Muscle of arm (tissue), 1 donor: ENCODE measurements at regions not wholly inside any gene's neighbourhood (a gene's known extent, or its start where the extent isn't known, plus 50 kb on each side); places are given as distances from the start of the nearest gene placed in this dataset.
A peak's percentile ranks its signal among the peaks of the same experiment; 100 is the strongest.
"Not testable (repeated sequence)": the region's sequence is repeated elsewhere in the genome, so short reads cannot be mapped to it uniquely, and the experiment has no call there.

Experiments
- DNase-seq: peaks from one replicate; pipeline ENCODE4 v3.0.0-alpha.2; 2013

DNA sequence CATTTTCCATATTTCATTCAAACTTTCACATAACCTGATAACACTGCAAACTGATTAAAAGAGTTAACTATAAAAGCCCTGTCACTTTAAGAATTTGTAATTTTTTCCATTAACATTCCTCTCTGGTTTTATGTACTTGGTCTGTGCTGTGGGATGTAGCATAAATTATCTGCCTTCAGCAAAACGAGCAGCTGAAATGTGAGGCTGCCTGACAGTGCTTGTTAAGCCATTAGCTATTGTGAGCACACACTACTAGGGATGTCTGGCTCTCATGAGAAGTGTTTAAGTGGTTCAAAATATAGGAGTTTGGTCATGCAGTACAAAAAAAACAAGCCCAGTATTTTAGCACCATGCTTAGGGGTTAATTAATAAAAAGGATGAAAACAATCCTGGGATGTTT is 63.0 kb downstream of the HOXA1 start:
- no peak for DNase-seq

DNA sequence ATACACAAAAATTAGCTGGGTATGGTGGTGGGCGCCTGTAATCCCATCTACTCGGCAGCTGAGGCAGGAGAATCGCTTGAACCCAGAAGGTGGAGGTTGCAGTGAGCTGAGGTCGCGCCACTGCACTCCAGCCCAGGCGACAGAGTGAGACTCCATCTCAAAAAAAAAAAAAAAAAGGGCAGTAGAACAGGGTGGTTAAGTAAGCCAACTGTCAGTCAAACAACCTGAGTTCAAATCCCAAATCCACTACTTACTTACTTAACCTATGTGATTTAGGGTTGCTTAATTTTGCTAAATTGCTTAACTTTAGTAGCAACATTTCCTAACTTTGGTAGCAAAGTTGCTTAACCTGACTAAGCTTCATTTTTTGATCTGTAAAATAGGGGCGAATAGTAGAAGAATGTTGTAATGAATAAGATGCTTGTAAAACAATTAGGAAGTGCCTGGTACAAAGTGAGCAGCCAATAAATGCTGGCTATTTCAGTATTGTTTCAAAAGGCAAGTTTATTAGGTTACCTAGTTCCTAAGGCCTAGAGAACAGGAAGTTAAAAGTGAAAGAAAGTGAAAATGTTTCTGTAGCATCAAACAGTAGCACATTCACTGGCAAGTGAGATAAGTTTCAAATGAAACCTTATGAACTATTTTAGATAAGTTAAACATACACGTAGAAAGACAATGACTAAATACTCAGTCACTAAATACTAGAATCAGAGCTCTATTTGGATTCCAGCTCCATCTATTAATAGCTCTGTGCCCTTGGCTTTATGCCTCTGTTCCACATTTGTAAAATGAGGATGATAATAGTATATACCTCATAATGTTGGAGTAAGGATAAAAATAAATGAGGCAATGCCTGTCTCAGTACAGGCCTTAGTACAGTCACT is 64.3 kb downstream of the HOXA1 start:
- peak; percentile 59 for DNase-seq

DNA sequence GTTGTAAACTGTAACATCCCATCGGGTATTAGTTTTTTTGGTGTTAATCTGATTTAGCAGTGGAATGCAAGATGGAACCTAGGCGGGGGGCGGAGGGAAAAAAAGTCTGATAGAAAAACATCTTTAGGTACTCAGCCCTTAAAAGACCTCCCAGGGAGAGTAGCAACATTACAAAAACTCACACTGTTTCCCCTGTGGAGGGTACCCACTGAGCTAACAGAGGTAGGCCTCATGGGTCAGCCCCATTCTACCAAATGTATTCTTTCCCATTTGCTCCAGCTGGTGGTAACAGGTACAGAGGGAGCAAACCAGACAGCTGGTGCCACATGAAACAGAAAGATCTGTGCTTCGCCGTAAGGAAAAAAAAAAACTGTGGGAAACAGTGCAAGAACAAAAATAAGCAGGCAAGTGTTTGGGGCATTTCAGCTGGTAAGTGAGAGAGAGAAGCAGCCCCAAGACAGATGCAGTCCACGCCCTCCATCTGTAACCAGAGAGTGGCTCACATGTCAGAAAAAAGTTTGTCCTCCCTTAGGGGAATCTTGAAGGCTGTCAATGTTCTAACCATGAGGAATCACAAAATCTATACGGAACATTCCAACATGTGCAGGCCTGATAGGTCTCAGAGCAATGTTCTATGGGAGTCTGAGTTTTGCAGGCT is 65.3 kb downstream of the HOXA1 start:
- no peak for DNase-seq

DNA sequence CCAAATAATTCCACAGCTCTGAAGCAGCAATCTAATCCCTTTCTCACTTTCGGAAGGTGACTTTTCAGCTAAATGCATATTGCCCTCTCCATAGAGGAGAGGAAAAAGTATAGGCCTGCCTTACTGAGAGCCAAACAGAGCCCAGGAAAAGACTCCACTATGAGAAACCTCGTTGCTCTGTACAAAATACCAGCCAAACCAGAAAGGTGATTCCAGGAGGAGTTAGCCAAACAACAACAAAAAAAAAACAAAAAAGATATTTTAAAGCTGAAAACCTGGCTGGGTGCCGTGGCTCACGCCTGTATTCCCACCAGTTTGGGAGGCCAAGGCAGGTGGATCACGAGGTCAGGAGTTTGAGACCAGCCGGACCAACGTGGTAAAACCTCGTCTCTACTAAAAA is 70.5 kb downstream of the HOXA1 start:
- DNase-seq, result no peak

DNA sequence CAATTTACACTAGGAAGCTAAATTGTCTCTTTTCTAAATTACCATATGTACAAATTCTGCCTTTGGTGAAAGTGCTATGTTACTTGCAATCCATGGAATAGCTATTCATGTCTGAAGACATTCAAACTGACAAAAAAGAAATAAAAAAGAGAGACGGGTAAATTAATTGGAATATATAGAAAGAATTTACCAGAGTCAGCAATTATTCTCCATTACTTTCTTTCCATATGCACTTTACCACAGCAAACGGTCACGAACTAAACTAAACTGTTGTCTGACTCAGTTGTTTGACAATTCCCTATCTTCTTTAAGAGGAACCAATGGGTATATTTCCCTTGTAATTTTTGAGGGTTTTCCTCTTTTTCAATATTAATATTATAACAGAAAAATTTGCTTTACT is 85.7 kb downstream of the HOXA1 start:
- DNase-seq, result no peak

DNA sequence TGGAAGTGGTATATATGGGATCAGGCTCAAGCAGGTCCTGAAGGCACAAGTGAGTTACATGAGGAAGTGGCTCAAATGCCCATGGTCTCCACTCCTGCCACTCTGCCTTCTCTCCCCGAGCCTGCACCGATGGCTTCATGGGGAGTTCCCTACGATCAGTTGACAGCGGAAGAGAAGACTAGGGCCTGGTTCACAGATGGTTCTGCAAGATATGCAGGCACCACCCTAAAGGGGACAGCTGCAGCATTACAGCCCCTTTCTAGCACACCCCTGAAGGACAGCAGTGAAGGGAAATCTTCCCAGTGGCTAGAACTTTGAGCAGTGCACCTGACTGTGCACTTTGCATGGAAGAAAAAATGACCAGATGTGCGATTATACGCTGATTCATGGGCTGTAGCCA is 95.3 kb downstream of the HOXA1 start:
- no peak for DNase-seq

DNA sequence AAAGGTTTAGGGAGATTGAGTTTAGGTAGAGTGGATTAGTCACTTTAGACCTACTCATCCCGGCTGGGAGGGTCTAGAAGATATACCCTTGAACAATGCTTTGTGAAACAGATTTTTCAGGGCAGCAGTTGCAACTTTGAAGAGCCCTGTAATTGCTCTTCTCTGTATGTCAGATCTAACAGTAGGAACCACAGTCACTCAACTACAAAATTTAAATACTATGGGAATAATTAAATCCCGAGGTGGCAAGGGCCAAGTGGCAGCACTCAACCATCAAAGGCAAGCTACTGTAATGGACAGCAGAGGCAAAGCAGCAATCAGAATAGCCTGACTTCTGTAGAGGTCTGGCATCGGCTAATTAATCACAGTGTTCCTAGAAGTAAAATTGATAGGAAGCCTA is 97.5 kb downstream of the HOXA1 start:
- DNase-seq, result not testable (repeated sequence)

DNA sequence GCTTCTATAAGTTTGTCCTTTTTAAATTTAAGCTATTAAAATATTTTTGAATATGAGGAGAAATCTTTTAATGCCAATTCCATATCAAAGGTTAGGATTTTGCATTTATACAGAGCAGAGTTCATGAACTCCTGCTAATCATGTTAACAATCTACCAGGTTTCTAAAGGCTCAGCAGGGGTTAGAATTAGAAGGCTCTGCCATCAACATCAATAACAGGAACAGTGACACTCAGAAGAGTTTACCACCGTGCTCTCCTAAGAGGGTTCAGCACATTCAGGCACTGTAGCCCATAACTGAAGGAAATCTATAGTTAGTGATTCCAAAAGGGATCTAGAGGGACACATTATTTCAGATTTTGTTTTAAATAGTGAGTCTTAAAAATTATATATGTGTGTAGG is 100.1 kb downstream of the HOXA1 start:
- no peak for DNase-seq

DNA sequence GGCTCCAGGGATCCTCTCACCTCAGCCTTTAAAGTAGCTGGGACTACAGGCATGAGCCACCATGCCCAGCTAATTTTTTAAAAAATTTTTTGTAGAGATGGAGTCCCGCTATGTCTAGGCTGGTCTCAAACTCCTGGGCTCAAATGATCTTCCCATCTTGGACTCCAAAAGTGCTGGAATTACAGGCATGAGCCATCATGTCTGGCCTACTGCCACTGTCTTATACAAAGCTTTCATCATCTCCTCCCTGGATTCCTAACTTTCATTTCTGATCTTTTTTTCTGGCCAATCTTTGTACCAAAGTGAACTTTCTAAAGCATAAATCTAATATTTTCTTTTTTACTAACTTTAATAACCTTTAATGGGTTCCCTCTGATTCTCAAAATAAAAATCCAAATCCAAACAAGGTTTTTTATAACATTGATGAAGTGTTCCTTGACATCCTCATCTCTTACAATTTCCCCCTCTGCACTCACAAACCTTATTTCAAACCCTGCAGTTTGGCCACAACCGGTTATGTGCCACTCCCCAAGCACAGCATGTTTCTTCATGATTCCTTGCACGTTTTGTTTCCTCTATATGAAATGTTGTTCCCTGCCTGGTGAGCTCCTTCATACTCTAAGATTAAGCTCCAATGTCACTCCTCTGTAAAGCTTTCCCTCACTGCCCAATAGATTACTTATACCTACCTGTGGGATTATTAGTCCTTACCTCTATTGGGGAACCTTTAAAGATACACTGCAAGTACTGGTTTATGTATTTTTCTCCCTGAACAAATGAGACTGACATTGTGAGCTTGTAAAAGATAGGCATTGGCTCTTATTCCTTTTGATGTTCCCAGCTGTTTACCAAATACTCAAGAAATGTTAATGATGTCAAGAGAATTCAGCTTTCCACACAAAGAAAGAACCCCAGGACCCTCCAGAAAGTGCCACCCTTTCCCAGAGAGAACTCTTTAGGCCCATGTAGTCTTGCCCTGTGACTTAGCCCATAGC is 101.7 kb downstream of the HOXA1 start:
- no peak for DNase-seq

DNA sequence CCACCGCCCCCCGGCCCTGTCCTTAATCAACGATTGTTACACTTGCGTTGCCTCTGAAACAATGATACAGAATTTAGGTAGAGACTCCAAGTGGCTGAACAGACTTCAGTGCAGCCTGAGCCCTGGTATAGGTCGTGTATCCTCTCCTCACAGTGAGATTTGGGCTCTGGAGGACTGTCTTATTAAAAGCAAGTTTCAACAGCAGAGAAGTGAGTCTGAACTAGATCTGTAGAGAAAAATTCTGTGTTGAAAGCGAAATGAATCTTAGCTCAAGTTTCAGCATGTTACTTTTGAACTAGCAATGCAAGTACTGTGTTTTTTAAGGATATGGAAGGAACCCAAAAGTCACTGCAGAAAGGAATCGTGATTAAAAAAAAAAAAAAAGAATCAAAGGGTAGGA is 103.1 kb downstream of the HOXA1 start:
- no peak for DNase-seq

DNA sequence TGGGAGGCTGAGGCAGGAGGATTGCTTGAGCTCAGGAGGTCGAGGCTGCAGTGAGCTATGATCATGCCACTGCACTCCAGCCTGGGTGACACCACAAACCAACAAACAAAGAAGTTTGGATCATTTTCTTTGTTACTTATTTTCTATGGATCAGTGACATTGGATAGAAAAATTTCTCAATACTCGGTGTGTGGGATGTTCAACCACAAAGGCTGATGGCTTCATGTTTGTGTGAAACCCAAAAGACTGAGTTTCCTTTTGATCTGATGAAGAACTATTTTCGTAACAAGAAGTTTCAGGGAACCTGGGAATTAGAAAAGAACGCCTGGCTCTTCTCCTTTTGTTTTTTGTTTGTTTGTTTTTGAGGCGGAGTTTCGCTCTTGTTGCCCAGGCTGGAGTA is 104.0 kb downstream of the HOXA1 start:
- DNase-seq, result no peak

DNA sequence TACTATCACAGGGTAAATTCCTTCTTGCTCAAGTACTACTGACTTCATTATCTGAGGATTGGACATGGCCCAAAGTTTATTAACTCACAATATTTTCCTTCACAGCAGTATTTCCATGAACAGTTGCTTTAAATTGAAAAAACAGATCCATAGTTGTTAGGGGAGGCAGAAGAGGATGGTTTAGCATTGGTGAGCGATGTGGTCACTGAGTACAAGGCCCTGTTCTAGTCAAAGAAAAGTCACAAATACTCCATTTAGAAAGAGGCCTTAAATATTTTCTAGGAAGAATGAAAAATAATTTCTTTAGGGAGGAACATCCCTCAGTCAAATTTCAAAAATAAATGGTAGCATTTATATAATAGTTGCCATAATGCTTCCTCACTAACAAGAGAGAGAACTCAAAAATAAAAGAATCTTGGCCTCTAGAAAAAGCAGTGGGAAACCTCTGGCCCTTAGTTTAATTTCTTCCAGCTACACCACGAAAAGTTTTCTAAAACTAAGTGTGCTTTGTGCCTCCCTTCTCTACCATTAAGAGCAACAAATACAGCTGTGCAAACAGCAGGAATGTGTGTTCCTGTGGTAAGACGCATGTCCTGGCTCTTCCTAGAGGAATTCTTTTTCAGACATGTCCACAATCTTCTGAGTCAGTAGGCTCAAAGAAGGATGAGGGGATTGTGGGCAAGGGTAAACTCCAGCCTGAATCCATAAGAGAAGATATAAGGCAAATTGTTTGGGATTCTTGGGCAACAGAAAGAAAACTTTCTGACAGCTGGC is 105.7 kb downstream of the HOXA1 start:
- DNase-seq, result peak; percentile 31

DNA sequence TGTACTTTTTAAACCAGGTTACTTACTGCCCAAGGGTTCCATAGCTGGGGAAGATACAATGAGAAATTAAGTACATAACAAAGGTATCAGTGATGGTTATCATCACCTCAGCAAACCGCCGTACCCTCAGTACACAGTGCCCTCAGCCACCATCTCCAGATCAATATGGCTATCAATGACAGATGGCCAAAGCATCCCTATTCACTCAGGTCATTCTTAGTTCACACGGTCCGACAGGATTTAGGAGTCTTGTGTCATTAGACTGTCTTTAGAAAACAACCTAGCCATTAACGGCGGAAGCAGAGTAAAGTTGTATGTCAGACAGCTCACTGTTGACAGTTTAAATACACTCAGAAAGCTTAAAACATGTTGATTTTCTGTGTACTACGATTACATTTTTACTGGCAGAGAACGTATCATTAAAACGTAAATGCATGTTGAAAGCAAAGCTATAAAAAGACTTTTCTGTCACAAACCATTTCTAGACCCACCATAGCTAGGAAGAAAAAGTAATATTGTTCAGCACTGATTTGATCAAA is 106.9 kb downstream of the HOXA1 start:
- no peak for DNase-seq

DNA sequence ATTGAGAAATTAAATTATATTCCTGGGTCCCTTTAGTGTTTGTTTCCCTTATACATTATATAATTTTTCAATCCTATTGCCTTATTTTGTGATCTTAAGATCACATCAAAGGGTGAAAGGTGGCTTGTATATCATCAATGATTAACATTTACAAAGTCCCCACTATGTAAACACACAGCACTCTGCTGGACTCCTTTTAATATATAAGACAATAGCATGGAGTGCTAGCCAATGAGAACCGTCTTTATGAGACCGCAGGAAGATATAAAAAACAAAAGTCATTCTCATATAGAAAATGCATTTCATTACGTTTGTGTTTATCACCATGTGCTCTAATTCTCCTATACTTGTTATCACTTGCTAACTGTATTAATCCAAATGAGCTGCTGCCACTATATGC is 108.5 kb downstream of the HOXA1 start:
- no peak for DNase-seq

DNA sequence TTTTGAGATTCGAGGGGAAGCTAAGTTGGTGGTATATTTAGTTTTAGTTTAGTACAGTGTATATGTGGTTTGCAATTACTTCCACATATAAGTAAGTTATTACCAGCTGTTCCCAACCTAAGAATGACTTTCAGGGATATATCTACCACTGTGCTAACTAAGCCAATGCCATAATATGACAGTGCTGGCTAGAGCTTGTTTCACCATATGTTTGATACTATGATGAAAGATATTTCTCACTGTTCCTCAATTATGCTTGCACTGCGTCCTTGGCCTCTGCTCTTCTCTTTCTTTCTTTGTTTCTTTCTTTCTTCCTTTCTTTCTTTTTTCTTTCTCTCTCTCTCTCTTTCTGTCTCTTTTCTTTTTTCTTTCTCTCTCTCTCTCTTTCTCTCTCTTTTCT is 113.8 kb upstream of the SKAP2 start:
- DNase-seq, result no peak

DNA sequence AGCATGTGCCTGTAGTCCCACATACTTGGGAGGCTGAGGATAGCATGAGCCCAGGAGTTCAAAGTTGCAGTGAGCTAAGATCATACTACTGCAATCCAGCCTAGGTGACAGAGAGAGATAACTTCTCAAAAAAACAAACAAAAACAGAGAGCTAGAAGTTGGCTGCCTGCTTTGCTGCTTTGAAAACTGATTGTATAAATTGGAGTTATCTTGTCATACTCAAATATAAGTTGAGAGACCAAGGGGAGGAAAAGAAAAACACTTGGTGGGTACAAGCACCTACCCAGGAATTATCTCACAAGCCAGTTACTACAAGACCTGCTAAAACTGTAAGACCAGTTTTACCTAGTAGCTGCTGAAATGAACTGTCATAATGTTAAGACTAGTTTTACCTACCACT is 112.5 kb upstream of the SKAP2 start:
- DNase-seq, result no peak

DNA sequence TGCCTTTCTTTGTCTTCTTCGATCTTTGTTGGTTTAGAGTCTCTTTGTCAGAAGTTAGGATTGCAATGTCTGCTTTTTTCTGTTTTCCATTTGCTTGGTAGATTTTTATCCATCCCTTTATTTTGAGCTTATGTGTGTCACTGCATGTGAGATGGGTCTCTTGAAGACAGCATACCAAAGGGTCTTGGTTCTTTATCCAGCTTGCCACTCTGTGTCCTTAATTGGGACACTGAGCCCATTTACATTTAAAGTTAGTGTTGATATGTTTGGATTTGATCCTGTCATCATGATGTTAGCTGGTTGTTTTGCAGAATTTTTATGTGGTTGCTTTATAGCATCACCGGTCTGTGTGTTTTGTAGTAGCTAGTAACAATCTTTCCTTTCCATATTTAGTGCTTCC is 107.5 kb upstream of the SKAP2 start:
- DNase-seq, result not testable (repeated sequence)

DNA sequence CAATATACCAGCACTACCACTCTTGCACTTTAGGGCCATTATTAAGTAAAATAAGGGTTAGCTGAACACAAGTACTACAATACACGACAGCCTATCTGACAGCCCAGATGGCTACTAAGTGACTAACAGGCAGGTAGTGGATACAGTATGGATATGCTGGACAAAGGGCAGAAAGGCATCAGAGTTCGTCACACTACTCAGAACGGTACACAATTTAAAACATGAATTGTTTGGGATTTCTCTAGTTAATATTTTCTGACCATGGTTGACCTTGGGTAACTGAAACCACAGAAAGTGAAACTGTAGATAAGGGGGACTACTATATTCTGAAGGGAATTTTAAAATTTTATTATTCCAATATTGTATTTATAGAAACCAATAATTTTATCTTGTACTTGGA is 101.3 kb upstream of the SKAP2 start:
- no peak for DNase-seq

DNA sequence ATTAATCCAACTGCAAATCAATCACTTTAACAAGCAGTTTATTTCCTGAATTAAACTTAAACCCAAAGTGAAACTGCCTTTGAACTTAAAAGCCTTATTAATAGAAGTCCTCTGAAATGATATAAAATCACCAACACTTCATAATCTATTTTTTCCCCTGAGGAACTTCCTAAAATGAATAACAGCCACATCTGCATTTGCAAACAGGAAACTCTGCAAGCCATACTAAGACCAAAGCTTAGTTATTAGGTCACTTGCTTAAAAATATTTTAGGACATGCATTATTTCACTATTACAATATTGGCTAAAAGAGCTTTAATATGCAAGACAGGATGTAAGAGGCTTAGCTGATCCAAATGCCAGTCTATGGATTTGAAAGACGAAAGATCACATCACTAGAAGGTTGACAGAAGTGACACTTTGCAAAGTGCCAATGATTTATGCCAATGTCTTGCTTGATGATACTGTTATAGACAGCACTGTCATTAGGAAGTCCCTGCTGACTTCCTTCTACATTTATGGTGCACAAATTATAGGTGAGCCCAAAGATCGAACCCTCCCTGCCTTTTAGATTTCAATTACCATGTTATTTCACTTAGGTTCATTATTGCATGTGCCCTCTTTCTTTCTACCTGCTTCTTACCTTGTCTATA is 99.9 kb upstream of the SKAP2 start:
- DNase-seq, result peak; percentile 11

DNA sequence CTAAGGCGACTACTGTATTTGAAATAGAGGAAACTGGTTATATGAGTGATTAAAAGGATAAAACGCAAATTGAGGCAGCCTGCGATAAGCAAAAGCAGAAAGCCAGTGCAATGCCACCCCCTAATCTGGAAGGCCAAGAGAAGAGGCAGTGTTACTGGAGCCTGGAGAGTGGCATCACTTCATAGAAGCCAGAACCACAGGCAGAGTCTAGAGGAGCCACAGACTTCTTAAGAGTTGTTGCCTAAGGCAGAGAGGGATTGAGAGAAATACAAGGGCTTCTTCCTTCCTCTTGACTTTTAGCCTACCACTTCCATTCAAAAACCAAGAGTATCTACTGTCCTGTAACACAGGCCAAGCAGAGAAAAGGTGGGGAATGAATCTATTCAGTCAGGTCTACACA is 94.9 kb upstream of the SKAP2 start:
- no peak for DNase-seq

DNA sequence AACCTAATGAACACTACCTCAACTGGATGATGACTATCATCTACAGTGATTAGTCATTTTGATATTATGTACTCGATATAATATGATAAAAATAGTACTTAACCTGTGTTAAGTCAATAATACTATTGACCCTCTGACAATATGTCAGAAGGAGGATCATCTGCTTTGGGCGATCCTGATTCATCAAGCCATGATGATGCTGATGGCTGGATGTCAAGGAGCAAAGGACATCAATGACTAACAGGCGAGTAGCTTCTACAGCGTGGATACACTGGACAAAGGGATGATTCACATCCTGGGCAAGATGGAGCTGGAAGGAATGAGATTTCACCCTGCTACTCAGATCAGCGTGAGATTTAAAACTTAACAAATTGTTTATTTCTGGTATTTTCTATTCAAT is 94.4 kb upstream of the SKAP2 start:
- no peak for DNase-seq
